ENCODE measurements at regions not wholly inside any gene's neighbourhood (a gene's known extent, or its start where the extent isn't known, plus 50 kb on each side); places are given as distances from the start of the nearest gene placed in this dataset.

DNA sequence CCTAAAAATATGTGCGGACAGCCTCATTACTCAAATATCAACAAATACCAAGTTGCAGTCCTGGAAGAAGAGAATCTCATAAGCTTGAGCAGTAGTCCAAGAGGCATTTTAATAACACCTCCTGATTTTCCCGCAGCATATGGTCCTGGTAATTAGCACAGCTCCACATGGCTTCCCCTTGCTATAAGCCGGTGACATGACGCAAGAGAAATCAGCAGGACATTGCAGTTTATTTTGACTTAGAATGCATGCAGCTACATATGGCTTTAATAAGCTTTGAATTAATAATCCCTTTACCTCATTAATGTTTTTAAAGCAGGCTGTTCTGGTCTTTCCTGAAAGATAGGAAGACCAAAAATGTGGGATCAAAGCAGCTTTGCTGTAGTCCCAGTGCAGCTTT is 137.6 kb downstream of the RAMP3 start:
- TF ChIP-seq FOS (IDR thresholded peaks at IDR 0.05; ENCODE audit: low read depth, low read length) (no peak), MAZ (IDR thresholded peaks at IDR 0.05; ENCODE audit: borderline replicate concordance, low read depth, low read length) (no peak), POLR2A (IDR thresholded peaks at IDR 0.05; ENCODE audit: low read depth, low read length) (no peak), CTCF (conservative IDR thresholded peaks at IDR 0.05; ENCODE audit: low read depth, low read length) (no peak), RFX5 (IDR thresholded peaks at IDR 0.05; ENCODE audit: low read depth, low read length) (no peak)
- TF ChIP-seq, protein P1, sequence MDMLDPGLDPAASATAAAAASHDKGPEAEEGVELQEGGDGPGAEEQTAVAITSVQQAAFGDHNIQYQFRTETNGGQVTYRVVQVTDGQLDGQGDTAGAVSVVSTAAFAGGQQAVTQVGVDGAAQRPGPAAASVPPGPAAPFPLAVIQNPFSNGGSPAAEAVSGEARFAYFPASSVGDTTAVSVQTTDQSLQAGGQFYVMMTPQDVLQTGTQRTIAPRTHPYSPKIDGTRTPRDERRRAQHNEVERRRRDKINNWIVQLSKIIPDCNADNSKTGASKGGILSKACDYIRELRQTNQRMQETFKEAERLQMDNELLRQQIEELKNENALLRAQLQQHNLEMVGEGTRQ (IDR thresholded peaks at IDR 0.05; ENCODE audit: low read depth, low read length) = no peak
